ENCODE measurements at regions not wholly inside any gene's neighbourhood (a gene's known extent, or its start where the extent isn't known, plus 50 kb on each side); places are given as distances from the start of the nearest gene placed in this dataset.

DNA sequence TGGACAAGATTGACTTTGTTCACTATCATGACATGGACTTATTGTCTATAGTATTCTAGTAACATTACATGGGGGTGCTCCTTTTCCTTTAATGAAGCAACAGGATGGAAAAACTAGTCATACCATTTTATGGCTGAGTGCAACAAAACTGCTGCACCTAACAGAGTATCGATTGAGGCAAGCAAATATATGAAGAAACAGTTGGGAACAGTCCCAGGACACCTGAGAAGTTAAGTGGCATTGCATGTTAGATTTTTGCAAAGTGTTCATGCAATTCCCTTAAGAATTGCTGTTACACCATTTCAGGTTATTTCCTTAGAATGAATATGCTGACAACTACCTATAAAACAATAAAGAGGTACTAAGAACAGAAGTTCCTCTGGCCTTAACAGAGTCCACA is 541.5 kb upstream of the ANO3 start:
- no peaks in the 10 kb centered on the region for H3K9me2 ChIP-seq (ENCODE audit: insufficient read depth)
- DNase-seq (ENCODE audit: low read depth, low spot score) (no peak), ATAC-seq (no peak)
- H3K4me3 ChIP-seq (replicated peaks in 1 of 2; ENCODE audit: low read depth in 1 of 2, low read length in 2 of 2) = no peak overlapping the region
- TF ChIP-seq ZFX (IDR thresholded peaks at IDR 0.05) = no peak
- TF ChIP-seq EGR1 (IDR thresholded peaks at IDR 0.05; ENCODE audit: low read depth) = no peak
- TF ChIP-seq YY1 (IDR thresholded peaks at IDR 0.05; ENCODE audit: extremely low read depth, insufficient replicate concordance, low read depth, low read length) = no peak
- no peak for TF ChIP-seq SP1 (IDR thresholded peaks at IDR 0.05; ENCODE audit: low read depth)
- TF ChIP-seq, protein P1, sequence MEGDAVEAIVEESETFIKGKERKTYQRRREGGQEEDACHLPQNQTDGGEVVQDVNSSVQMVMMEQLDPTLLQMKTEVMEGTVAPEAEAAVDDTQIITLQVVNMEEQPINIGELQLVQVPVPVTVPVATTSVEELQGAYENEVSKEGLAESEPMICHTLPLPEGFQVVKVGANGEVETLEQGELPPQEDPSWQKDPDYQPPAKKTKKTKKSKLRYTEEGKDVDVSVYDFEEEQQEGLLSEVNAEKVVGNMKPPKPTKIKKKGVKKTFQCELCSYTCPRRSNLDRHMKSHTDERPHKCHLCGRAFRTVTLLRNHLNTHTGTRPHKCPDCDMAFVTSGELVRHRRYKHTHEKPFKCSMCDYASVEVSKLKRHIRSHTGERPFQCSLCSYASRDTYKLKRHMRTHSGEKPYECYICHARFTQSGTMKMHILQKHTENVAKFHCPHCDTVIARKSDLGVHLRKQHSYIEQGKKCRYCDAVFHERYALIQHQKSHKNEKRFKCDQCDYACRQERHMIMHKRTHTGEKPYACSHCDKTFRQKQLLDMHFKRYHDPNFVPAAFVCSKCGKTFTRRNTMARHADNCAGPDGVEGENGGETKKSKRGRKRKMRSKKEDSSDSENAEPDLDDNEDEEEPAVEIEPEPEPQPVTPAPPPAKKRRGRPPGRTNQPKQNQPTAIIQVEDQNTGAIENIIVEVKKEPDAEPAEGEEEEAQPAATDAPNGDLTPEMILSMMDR (IDR thresholded peaks at IDR 0.05 in 2 of 3, conservative IDR thresholded peaks at IDR 0.05 in 1 of 3; ENCODE audit: borderline replicate concordance in 1 of 3, insufficient read depth in 1 of 3, low read depth in 2 of 3, low read length in 2 of 3) = no peak
- no peak for TF ChIP-seq SRF (IDR thresholded peaks at IDR 0.05; ENCODE audit: low read depth)
- TF ChIP-seq RAD21 (IDR thresholded peaks at IDR 0.05; ENCODE audit: low read depth) = no peak
- TF ChIP-seq ZNF274 (IDR thresholded peaks at IDR 0.05; ENCODE audit: low read depth, low read length) = no peak
- TF ChIP-seq EZH2 (IDR thresholded peaks at IDR 0.05) = no peak
- TF ChIP-seq FOSL1 (IDR thresholded peaks at IDR 0.05; ENCODE audit: low read depth) = no peak
- no peak for TF ChIP-seq EZH2phosphoT487 (IDR thresholded peaks at IDR 0.05; ENCODE audit: borderline replicate concordance)
- POLR2A ChIA-PET = no interaction called here
- H3K27ac ChIP-seq (ENCODE audit: low read depth, low read length) = no peak overlapping the region
- H3K4me2 ChIP-seq (ENCODE audit: low read length) = no peak overlapping the region
- no peaks in the 10 kb centered on the region for H3K79me2 ChIP-seq (ENCODE audit: insufficient read depth, low read length)
- no peaks in the 10 kb centered on the region for H4K20me1 ChIP-seq (ENCODE audit: insufficient read depth)
- RAD21 ChIA-PET (ENCODE audit: low non-redundant PET in 1 of 2, low total read pairs in 2 of 2, uncharacterized antibody in 2 of 2, unreplicated experiment in 2 of 2) = no interaction called here
- intact Hi-C loops (cut with micrococcal nuclease) = no loop called here
- no peak overlapping the region for H2AFZ ChIP-seq (ENCODE audit: low read depth, low read length, poor library complexity, severe bottlenecking)
- peaks cover 4 to 28% of the 10 kb centered on the region in 2 experiments; a peak in 2 of 4 replicates for H3K9me3 ChIP-seq (ENCODE audit: control insufficient read depth in 1 of 2, insufficient read depth in 1 of 2, low read depth in 1 of 2, low read length in 2 of 2)
- no TSS peak for BruUV-seq (replicated peaks)
- no peak overlapping the region for H3K9ac ChIP-seq (ENCODE audit: low read length)
- CTCF ChIA-PET = no interaction called here
- no peaks in the 10 kb centered on the region for H3K36me3 ChIP-seq (ENCODE audit: control insufficient read depth in 1 of 2, insufficient read depth in 2 of 2, low read length in 2 of 2)
- no peaks in the 10 kb centered on the region for H3K27me3 ChIP-seq (ENCODE audit: insufficient read depth, low read length)
- H3K4me1 ChIP-seq (ENCODE audit: control insufficient read depth in 1 of 2, insufficient read depth in 2 of 2, low read length in 2 of 2) = no peaks in the 10 kb centered on the region

All from HCT116 (cell line).